T47D (cell line): ENCODE measurements at regions not wholly inside any gene's neighbourhood (a gene's known extent, or its start where the extent isn't known, plus 50 kb on each side); places are given as distances from the start of the nearest gene placed in this dataset.

Experiments used
- DNase-seq, 2 experiments: peaks; one replicate each; pipeline versions ENCODE4 v3.0.0 to v3.0.0-alpha.2; 2011 to 2012; ENCODE audit warnings: low read depth in 1 of 2, low spot score in 1 of 2
- JUND ChIP-seq: IDR thresholded peaks from 2 replicates; pipeline ENCODE4 v1.6.1; 2012; ENCODE audit warnings: low read depth
- in situ Hi-C: cut with HindIII; loops from 2 replicates; pipeline ENCODE4 v1.10.0; 2016; ENCODE audit warnings: low sequenced_read_pairs, low pct_unique_long_range_greater_than_20kb

GRCh38 chr6:8231956-8232355, 129.6 kb upstream of the EEF1E1 start:
- no peak for TF ChIP-seq JUND
- in situ Hi-C loops: no loop called here
- no peak for DNase-seq

DNA sequence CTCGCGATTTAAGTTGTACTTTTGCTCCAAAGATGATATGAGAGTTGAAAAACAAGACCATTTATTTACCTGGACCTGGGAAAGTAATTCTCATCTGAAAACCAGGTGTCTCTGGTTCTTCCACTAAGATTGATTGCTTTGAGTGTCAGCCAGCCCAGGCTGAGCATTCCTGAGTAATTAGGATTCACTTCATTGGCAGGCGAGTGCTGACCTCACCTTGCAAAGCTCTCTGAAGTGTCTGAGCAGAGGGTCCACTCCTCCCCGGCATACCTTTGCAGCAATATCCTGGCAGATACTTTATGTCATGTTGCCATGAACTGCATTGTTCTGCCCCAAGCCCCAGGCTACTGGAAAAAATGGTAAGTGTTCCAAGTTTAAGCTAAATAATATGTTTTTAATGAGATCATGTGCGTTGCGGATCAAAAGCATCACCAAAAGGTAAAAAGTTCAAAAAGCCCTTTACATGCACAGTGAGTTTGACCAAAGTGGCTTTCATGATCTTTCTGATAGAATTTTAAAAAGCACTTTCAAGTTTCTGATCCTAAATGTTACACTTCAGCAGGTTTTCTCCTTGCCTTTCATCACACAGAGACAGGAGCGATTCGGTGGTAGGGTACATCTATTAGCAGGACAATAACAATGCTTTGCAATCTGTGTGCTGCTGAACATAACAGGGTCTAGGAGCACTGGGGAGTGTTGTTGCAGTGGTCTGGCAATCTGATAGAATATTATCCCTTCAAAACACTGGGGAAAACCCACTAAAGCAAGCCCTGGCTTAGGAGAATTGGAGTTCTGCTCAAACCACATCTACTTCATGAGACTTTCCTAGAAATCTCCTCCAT, 127.8 kb upstream of the EEF1E1 start:
- no peak for TF ChIP-seq JUND
- in situ Hi-C loops: no loop called here
- peak; percentile 24 to 73 for DNase-seq

GRCh38 chr6:8225113-8225512, 122.8 kb upstream of the EEF1E1 start:
- no peak for TF ChIP-seq JUND
- in situ Hi-C loops: no loop called here

GRCh38 chr6:8223678-8224077, 121.3 kb upstream of the EEF1E1 start:
- no peak for DNase-seq
- TF ChIP-seq JUND: no peak
- in situ Hi-C loops: no loop called here

More at GRCh38 chr6:8225113-8225512, 122.8 kb upstream of the EEF1E1 start:
- no peak for DNase-seq

DNA sequence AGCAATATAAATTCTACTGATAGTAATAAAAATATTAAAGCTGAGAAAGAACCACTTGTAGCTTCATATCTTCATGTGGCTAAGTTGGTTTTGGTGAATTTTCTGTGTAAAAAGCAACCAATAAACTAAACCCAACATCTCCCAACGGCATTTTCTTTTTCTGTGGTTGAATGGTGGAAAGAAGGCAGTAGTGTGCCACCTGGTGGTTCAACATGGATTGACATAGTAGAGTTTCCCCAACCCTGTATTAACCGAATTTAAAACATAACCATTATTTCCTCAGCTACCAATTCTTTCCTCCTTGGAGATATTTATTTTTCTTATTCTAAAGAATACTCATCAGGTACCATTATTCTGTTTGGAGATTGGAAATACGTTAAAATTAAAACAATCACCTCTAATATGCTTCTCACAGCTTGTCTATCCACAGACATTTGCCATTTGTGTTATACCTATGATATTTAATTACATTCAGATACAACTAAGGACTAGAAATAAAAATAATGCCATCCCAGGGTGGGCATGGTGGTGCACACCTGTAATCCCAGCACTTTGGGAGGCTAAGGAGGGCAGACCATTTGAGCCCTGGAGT, 117.1 kb upstream of the EEF1E1 start:
- TF ChIP-seq JUND: no peak
- in situ Hi-C loops: no loop called here
- DNase-seq: peak; percentile 23 to 64

GRCh38 chr6:8218861-8219260, 116.5 kb upstream of the EEF1E1 start:
- in situ Hi-C loops: no loop called here
- no peak for DNase-seq

DNA sequence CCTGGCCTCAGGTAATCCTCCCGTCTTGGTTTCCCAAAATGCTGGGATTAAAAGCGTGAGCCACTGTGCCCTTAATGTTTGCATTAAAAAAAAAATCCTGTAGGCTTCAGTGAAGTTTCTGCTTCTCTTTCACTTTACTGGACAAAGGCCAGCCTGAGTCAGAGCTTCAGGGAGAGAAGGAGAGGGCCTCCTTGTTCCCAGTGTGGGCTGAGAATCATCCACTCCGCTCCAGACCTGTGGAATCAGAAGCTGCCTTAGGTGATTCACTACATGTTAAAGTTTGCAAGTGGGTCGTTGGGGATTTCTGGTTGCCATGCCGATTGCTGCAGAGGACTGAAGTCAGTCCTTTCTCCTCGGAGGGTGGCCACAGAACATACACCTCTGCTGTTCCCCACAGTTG, 113.3 kb upstream of the EEF1E1 start:
- in situ Hi-C loops: no loop called here
- DNase-seq: no peak

More at GRCh38 chr6:8218861-8219260, 116.5 kb upstream of the EEF1E1 start:
- TF ChIP-seq JUND: no peak

DNA sequence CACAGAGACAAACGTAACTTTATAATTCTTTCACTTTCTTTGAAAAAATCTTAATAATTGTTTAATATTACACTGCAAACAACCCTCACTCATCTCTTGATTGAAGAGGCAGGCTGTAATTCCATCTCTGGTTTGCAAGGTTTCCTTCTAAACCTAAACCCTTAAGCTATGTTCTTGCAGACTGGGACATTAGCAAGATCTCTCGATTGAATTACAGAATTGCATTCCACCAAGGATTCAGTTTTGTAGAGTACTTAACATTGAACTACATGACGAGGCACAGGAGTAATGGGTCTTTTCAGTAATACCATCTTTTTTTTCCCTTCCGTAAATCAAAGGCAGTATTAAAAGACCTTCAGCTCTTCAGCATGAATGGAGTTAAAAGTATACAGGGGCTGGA, 111.6 kb upstream of the EEF1E1 start:
- in situ Hi-C loops: no loop called here
- no peak for TF ChIP-seq JUND
- DNase-seq: no peak

More for the DNA sequence above, 113.3 kb upstream of the EEF1E1 start:
- TF ChIP-seq JUND: no peak

DNA sequence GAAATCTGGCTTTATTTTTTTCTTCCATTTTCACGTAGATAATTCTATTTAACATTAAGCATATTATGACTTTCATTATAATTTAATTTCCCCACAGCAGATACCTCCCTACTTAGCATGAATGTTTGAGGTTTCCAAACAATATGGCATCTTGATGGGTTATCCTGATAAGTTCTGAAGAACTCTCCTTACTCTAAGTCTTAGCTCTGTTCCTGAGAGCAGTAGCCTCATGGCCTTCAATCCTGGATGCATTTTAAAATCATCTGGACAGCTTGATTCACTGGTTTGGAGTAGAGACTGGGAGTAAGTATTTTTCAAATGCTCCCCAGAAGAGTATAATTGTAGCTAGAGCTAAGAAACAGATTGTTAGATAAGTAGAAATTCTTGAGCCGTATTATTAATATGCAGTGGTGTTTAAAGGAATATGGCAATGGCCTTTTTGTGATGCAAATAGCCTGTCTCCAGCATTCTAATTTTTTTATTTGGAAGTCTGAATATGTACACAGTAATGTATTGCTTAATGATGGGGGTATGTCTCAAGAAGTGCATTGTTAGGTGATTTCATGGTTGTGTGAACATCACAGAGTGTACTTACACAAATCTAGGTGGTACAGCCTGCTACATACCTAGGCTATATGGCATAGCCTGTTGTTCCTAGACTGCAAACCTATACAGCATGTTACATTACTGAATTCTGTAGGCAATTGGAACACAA, 110.5 kb upstream of the EEF1E1 start:
- DNase-seq: no peak
- TF ChIP-seq JUND: no peak
- in situ Hi-C loops: no loop called here

GRCh38 chr6:8207869-8208191, 105.5 kb upstream of the EEF1E1 start:
- in situ Hi-C loops: no loop called here
- TF ChIP-seq JUND: no peak

DNA sequence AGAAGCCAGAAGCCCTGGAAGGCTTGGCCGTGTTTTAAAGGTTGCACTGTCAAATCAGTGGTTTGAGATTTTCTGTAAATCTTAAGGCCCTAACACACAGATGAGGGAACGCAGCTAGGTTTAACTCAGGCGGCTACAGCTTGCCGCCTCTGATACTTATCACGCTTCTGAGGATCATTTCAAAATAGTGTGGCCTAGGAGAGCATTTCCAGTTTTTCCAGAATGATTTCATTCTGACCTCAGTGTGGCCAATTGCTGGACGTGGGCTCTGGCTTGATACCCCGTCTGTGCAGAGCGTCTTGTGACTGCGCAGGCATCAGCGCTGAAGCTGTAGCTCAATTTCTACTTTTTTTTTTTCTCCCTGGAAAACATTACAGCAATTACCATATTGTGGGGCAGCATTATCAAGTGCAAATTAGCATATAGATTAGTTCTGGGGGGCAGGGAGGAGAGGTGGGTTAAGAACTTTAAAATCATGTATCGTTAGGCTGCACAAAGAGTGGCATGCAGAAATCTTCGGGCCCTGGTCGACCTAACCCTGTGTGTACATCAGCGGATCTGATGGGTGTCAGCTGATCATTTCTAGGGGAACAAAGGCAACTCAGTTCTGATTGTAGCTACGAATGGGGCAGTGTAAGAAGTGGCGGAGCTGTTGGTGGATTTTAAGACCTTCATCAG, 105.0 kb upstream of the EEF1E1 start:
- in situ Hi-C loops: no loop called here
- peak in 1 of 2 experiments; percentile 51 for DNase-seq

More at GRCh38 chr6:8207869-8208191, 105.5 kb upstream of the EEF1E1 start:
- DNase-seq: no peak

GRCh38 chr6:8203337-8203736, 101.0 kb upstream of the EEF1E1 start:
- no peak for TF ChIP-seq JUND
- in situ Hi-C loops: no loop called here
- no peak for DNase-seq

More for the DNA sequence above, 105.0 kb upstream of the EEF1E1 start:
- TF ChIP-seq JUND: no peak

DNA sequence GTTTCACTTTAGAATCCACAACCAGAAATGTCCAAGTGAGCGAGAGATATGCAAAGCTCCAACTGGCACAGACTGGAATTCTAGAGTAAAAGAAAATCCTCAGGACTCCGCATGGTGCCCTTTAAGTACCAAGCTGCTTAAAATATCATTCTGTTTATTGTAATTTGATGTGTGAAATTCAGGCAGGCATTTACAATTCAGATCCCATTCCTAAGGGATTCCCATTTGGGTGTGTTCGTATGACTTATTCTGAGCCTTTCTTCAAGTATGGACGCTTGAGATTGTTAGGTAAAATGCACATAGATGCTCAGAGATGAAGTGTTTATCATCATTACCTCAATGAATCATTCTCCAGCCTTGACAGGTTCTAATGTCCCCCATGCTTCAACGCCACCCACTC, 99.3 kb upstream of the EEF1E1 start:
- DNase-seq: no peak
- in situ Hi-C loops: no loop called here
- TF ChIP-seq JUND: no peak
